Testis (tissue), 2 donors: ENCODE measurements at regions not wholly inside any gene's neighbourhood (a gene's known extent, or its start where the extent isn't known, plus 50 kb on each side); places are given as distances from the start of the nearest gene placed in this dataset.

Experiments used
- POLR2A ChIP-seq: fragments of 450-650 bp; IDR thresholded peaks from one replicate; pipeline ENCODE4 v1.6.1; 2017; ENCODE audit warnings: antibody characterized with exemption, mild to moderate bottlenecking, moderate library complexity
- TF ChIP-seq, protein P1 (sequence below), 3 experiments: fragments of 450-650 bp in 2 of 3; fragments of 200-600 bp in 1 of 3; sonication (generic) in 1 of 3; IDR thresholded peaks; one replicate each; pipeline ENCODE4 v1.5.1; 2016 to 2019; ENCODE audit warnings: antibody characterized with exemption in 3 of 3, mild to moderate bottlenecking in 2 of 3, moderate library complexity in 1 of 3

DNA sequence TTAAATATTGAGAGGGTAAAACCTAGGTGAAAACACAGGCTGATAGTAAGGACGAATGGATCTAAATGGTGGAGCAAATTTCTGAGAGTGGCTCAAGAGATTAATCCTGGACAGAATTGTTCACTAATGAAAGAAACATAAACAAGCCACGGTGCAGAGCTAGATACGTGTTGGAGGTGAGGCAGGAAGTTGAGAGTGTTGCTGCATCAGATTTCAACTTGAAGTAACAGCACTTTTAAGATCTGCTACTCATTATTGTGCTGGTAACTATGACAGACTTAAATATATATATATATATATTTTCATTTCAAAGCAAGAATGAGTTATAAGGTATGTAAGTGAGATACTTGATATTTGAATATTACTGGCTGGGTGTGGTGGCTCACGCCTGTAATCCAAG is 64.9 kb downstream of the PTGS2 start:
- no peak for TF ChIP-seq POLR2A
- TF ChIP-seq, protein P1, sequence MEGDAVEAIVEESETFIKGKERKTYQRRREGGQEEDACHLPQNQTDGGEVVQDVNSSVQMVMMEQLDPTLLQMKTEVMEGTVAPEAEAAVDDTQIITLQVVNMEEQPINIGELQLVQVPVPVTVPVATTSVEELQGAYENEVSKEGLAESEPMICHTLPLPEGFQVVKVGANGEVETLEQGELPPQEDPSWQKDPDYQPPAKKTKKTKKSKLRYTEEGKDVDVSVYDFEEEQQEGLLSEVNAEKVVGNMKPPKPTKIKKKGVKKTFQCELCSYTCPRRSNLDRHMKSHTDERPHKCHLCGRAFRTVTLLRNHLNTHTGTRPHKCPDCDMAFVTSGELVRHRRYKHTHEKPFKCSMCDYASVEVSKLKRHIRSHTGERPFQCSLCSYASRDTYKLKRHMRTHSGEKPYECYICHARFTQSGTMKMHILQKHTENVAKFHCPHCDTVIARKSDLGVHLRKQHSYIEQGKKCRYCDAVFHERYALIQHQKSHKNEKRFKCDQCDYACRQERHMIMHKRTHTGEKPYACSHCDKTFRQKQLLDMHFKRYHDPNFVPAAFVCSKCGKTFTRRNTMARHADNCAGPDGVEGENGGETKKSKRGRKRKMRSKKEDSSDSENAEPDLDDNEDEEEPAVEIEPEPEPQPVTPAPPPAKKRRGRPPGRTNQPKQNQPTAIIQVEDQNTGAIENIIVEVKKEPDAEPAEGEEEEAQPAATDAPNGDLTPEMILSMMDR (IDR thresholded peaks at IDR 0.05): no peak
